ENCODE measurements at regions not wholly inside any gene's neighbourhood (a gene's known extent, or its start where the extent isn't known, plus 50 kb on each side); places are given as distances from the start of the nearest gene placed in this dataset.

DNA sequence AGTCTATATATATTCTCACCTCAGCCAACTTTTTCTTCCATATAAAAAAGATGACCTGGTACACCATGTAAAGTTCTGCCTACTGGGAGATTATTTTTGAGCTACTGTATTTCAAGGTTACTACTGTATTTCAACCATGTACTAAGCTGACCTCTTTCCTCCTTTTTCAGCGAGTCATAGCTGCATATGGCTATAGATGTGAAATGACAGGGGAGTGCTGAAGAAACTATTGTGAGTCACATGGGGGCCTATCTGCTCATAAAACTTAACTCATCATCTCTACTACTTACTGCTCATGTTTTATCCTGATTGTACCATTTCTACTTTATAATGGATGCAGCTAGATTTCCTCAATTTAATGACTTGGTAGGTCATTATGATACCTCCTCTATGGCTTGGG lies 571.4 kb upstream of the ATP2B1 start:
- TF ChIP-seq CTCF (IDR thresholded peaks at IDR 0.05), result no peak
- no peak for TF ChIP-seq POLR2AphosphoS5 (IDR thresholded peaks at IDR 0.05)
- no peak for TF ChIP-seq POLR2A (IDR thresholded peaks at IDR 0.05)
- no peak for TF ChIP-seq EP300 (IDR thresholded peaks at IDR 0.05)

Measured in stomach (tissue), 4 donors.